Endothelial cell of umbilical vein (primary cell): ENCODE measurements at regions not wholly inside any gene's neighbourhood (a gene's known extent, or its start where the extent isn't known, plus 50 kb on each side); places are given as distances from the start of the nearest gene placed in this dataset.

Source experiments
- BruUV-seq: library from RNA; stranded (reverse); fragments of 400-500 nt; replicated peaks from 2 replicates; lab custom pipeline; 2021; lab: Mats Ljungman, UMichigan
- CTCF ChIA-PET: fragments of 300-600, 350-600 bp; sonication (Branson Sonifier 250); formaldehyde crosslinking; loops from one replicate; lab custom pipeline; 2021; ENCODE audit warnings: antibody characterized with exemption, inconsistent platforms; lab: Charles Lee
- POLR2A ChIA-PET: fragments of 300-600, 350-600 bp; sonication (Branson Sonifier 250); formaldehyde crosslinking; loops from one replicate; lab custom pipeline; 2021; ENCODE audit warnings: antibody characterized with exemption, inconsistent platforms; lab: Charles Lee
- DNase-seq: peaks from one replicate; pipeline ENCODE4 v3.0.0-alpha.2; 2011; ENCODE audit warnings: low read depth, low spot score
- FAIRE-seq: peaks from 2 replicates; lab custom pipeline; 2011; peaks lifted over from hg19 to GRCh38; lab: Jason Lieb, UNC
- H2AFZ ChIP-seq: 2 replicates; pipeline ENCODE4 v1.6.0; 2012; ENCODE audit warnings: low read depth, low read length, control low read depth, inconsistent platforms
- H3K27ac ChIP-seq: 2 replicates; pipeline ENCODE4 v1.5.1; 2011; ENCODE audit warnings: low read depth, mild to moderate bottlenecking, control low read depth, low read length, moderate library complexity; ENCODE audit not compliant: insufficient read depth
- H3K27me3 ChIP-seq, 2 experiments: 2 replicates each; pipeline versions ENCODE4 v1.6.0 to v1.6.1; 2011; ENCODE audit warnings: low read length in 2 of 2, mixed read lengths in 1 of 2; ENCODE audit not compliant: control insufficient read depth in 2 of 2, insufficient read depth in 2 of 2
- H3K36me3 ChIP-seq, 2 experiments: 2 replicates in 1 of 2; 3 replicates in 1 of 2; pipeline ENCODE4 v1.5.1; 2011; ENCODE audit warnings: low read length in 2 of 2, mild to moderate bottlenecking in 1 of 2, moderate library complexity in 1 of 2; ENCODE audit not compliant: control insufficient read depth in 2 of 2, insufficient read depth in 2 of 2; ENCODE audit errors: extremely low read depth in 1 of 2
- H3K4me1 ChIP-seq: 3 replicates; pipeline ENCODE4 v1.5.1; 2011; ENCODE audit warnings: mild to moderate bottlenecking, low read length; ENCODE audit not compliant: control insufficient read depth, insufficient read depth; ENCODE audit errors: extremely low read depth
- H3K4me2 ChIP-seq: 2 replicates; pipeline ENCODE4 v1.6.1; 2011; ENCODE audit warnings: low read length, control low read depth, mixed read lengths; ENCODE audit not compliant: insufficient read depth
- H3K4me3 ChIP-seq, 3 experiments: fragments of 200-600 bp in 1 of 3; sonication (generic), shearing (Covaris generic) in 1 of 3; replicated peaks in 1 of 3; 2 replicates each; pipeline ENCODE4 v1.5.1; 2011 to 2016; ENCODE audit warnings: control low read depth in 3 of 3, low read length in 3 of 3, mild to moderate bottlenecking in 2 of 3, inconsistent platforms in 1 of 3, low read depth in 1 of 3, moderate library complexity in 1 of 3; ENCODE audit not compliant: insufficient read depth in 1 of 3
- H3K79me2 ChIP-seq: 2 replicates; pipeline ENCODE4 v1.6.0; 2012; ENCODE audit warnings: low read length, inconsistent platforms; ENCODE audit not compliant: control insufficient read depth, insufficient read depth
- H3K9ac ChIP-seq: replicated peaks from 2 replicates; pipeline ENCODE3; 2011; ENCODE audit warnings: low read length, control low read depth; ENCODE audit not compliant: insufficient read depth; ENCODE audit errors: extremely low read depth
- H3K9me1 ChIP-seq: replicated peaks from 3 replicates; pipeline ENCODE4 v1.6.0; 2011; ENCODE audit warnings: mild to moderate bottlenecking, low read length; ENCODE audit not compliant: control insufficient read depth, insufficient read depth; ENCODE audit errors: extremely low read depth
- H3K9me3 ChIP-seq: replicated peaks from 2 replicates; pipeline ENCODE4 v1.5.1; 2012; ENCODE audit warnings: low read length, inconsistent platforms; ENCODE audit not compliant: control insufficient read depth, insufficient read depth
- H4K20me1 ChIP-seq: replicated peaks from 2 replicates; pipeline ENCODE3; 2011; ENCODE audit warnings: mild to moderate bottlenecking, low read length; ENCODE audit not compliant: control insufficient read depth, insufficient read depth; ENCODE audit errors: extremely low read depth
- CTCF ChIP-seq, 2 donors: IDR thresholded peaks; 1 replicate in 1 of 2; 2 replicates in 1 of 2; pipeline ENCODE4 v1.5.1; 2011; ENCODE audit warnings: low read length in 2 of 2, mild to moderate bottlenecking in 2 of 2, moderate library complexity in 2 of 2, control low read depth in 1 of 2, inconsistent platforms in 1 of 2, low read depth in 1 of 2; ENCODE audit not compliant: insufficient read depth in 1 of 2; ENCODE audit errors: extremely low read depth in 1 of 2
- EZH2 ChIP-seq: IDR thresholded peaks from 2 replicates; pipeline ENCODE4 v1.6.1; 2012; ENCODE audit warnings: borderline replicate concordance, low read depth, mild to moderate bottlenecking, moderate library complexity, low read length, inconsistent platforms; ENCODE audit not compliant: severe bottlenecking
- FOS ChIP-seq: IDR thresholded peaks from 2 replicates; pipeline ENCODE4 v1.6.1; 2011; ENCODE audit warnings: mild to moderate bottlenecking, low read length, moderate library complexity, borderline replicate concordance; ENCODE audit not compliant: insufficient read depth
- GATA2 ChIP-seq: IDR thresholded peaks from 2 replicates; pipeline ENCODE4 v1.7.0; 2011; ENCODE audit warnings: low read depth, mild to moderate bottlenecking, moderate library complexity, mixed read lengths, low read length; ENCODE audit not compliant: insufficient read length, insufficient read depth
- JUN ChIP-seq: IDR thresholded peaks from 2 replicates; pipeline ENCODE4 v1.6.1; 2011; ENCODE audit warnings: borderline replicate concordance, low read depth; ENCODE audit not compliant: insufficient read length, insufficient read depth
- MAX ChIP-seq: IDR thresholded peaks from 2 replicates; pipeline ENCODE4 v1.6.1; 2011; ENCODE audit not compliant: insufficient read depth, insufficient read length
- MYC ChIP-seq: IDR thresholded peaks from one replicate; pipeline ENCODE4 v1.6.1; 2011; ENCODE audit warnings: mild to moderate bottlenecking, low read depth, low read length
- POLR2A ChIP-seq: IDR thresholded peaks from 2 replicates; pipeline ENCODE4 v1.6.1; 2012; ENCODE audit warnings: low read depth, mild to moderate bottlenecking, control low read depth, low read length
- POLR2AphosphoS5 ChIP-seq: IDR thresholded peaks from 2 replicates; pipeline ENCODE4 v1.6.1; 2012; ENCODE audit warnings: low read depth, mild to moderate bottlenecking, control low read depth, low read length, moderate library complexity; ENCODE audit not compliant: insufficient read depth
- dilution Hi-C: fragments of 300-500 bp; cut with MboI; formaldehyde crosslinking; loops from one replicate; pipeline ENCODE4 v1.15.0; 2019; ENCODE audit warnings: low sequenced_read_pairs; ENCODE audit not compliant: extremely low pct_ligation_motif_present
- intact Hi-C: fragments of 100-400 bp; cut with micrococcal nuclease; formaldehyde crosslinking; loops from one replicate; pipeline ENCODE4 v1.10.0; 2022

- intact Hi-C loops (no loop called here), dilution Hi-C loops (no loop called here)
- Histone ChIP-seq H3K9ac (no peak overlapping the region), H3K9me3 (no peaks in the 10 kb centered on the region), H4K20me1 (no peaks in the 10 kb centered on the region), H3K36me3 (no peaks in the 10 kb centered on the region), H2AFZ (no peak overlapping the region), H3K79me2 (no peaks in the 10 kb centered on the region), H3K9me1 (no peaks in the 10 kb centered on the region), H3K4me1 (no peaks in the 10 kb centered on the region), H3K27ac (no peak overlapping the region), H3K27me3 (no peaks in the 10 kb centered on the region), H3K4me2 (no peak overlapping the region), H3K4me3 (no peak overlapping the region)
- POLR2A ChIA-PET = no interaction called here
- DNase-seq = no peak
- FAIRE-seq = no peak
- CTCF ChIA-PET = interaction anchor here (2.1 kb wide), 1 partner anchor 8 kb away, joined by 6 read pairs; no protein-coding TSS in a partner anchor
- TF ChIP-seq FOS (no peak), GATA2 (no peak), MAX (no peak), MYC (no peak)
- BruUV-seq = no TSS peak
These were observed 120.1 kb upstream of the GPR12 start for GRCh38 chr13:26880735-26881134.

GRCh38 chr13:26878438-26878837, 117.9 kb upstream of the GPR12 start:
- ChIA-PET POLR2A (interaction anchor here (0.5 kb wide), 1 partner anchor 461 kb away, joined by 4 read pairs; no protein-coding TSS in a partner anchor), CTCF (interaction anchor here (0.7 to 1.2 kb wide), 2 partner anchors 9 to 54 kb away, joined by 3 to 5 read pairs; no protein-coding TSS in a partner anchor)
- Histone ChIP-seq H3K4me2 (no peak overlapping the region), H3K27me3 (no peaks in the 10 kb centered on the region), H3K9me1 (no peaks in the 10 kb centered on the region), H3K4me1 (no peaks in the 10 kb centered on the region), H3K4me3 (no peak overlapping the region), H3K9me3 (no peaks in the 10 kb centered on the region), H4K20me1 (no peaks in the 10 kb centered on the region), H3K36me3 (no peaks in the 10 kb centered on the region), H3K9ac (no peak overlapping the region), H3K79me2 (no peaks in the 10 kb centered on the region), H3K27ac (no peak overlapping the region), H2AFZ (no peak overlapping the region)
- dilution Hi-C loops = no loop called here
- TF ChIP-seq POLR2AphosphoS5 (no peak), FOS (no peak), JUN (no peak), MYC (no peak), GATA2 (no peak), EZH2 (no peak), POLR2A (no peak), MAX (no peak), CTCF (IDR thresholded peaks at IDR 0.05; ENCODE audit: extremely low read depth in 1 of 2, insufficient read depth in 1 of 2, low read depth in 1 of 2, low read length in 2 of 2) (no peak)
- FAIRE-seq (no peak), DNase-seq (no peak)
- intact Hi-C loops = no loop called here
- BruUV-seq = no TSS peak
